Hepatocyte (in vitro differentiated cells): ENCODE measurements at regions not wholly inside any gene's neighbourhood (a gene's known extent, or its start where the extent isn't known, plus 50 kb on each side); places are given as distances from the start of the nearest gene placed in this dataset.

Experiments
- DNase-seq: peaks from one replicate; pipeline ENCODE4 v3.0.0-alpha.2; 2016; ENCODE audit warnings: low spot score
- H2AFZ ChIP-seq: fragments of 200-600 bp; sonication (generic); 2 replicates; pipeline ENCODE4 v1.6.0; 2016; ENCODE audit warnings: antibody characterized with exemption, mild to moderate bottlenecking
- H3K27ac ChIP-seq: fragments of 200-600 bp; sonication (generic); 2 replicates; pipeline ENCODE4 v1.5.1; 2016; ENCODE audit warnings: mild to moderate bottlenecking
- H3K27me3 ChIP-seq: fragments of 200-600 bp; sonication (generic); 2 replicates; pipeline ENCODE4 v1.6.1; 2016
- H3K36me3 ChIP-seq: fragments of 200-600 bp; sonication (generic); replicated peaks from 2 replicates; pipeline ENCODE4 v1.5.1; 2016; ENCODE audit warnings: low read depth; ENCODE audit not compliant: insufficient read depth
- H3K4me1 ChIP-seq: fragments of 200-600 bp; sonication (generic); 2 replicates; pipeline ENCODE4 v1.5.1; 2016; ENCODE audit warnings: mild to moderate bottlenecking, moderate library complexity; ENCODE audit not compliant: insufficient read depth
- H3K4me2 ChIP-seq: fragments of 200-600 bp; sonication (generic); 2 replicates; pipeline ENCODE4 v1.6.0; 2016
- H3K4me3 ChIP-seq: fragments of 200-600 bp; sonication (generic); 2 replicates; pipeline ENCODE4 v1.5.1; 2016; ENCODE audit warnings: mild to moderate bottlenecking
- H3K79me2 ChIP-seq: fragments of 200-600 bp; sonication (generic); 2 replicates; pipeline ENCODE4 v1.6.0; 2017; ENCODE audit warnings: mild to moderate bottlenecking
- H3K9me2 ChIP-seq: fragments of 200-600 bp; sonication (generic); replicated peaks from 2 replicates; pipeline ENCODE4 v1.6.0; 2017; ENCODE audit warnings: mild to moderate bottlenecking; ENCODE audit not compliant: insufficient read depth
- H3K9me3 ChIP-seq: fragments of 200-600 bp; sonication (generic); 2 replicates; pipeline ENCODE4 v1.5.1; 2016; ENCODE audit warnings: low read depth, mild to moderate bottlenecking
- H4K20me1 ChIP-seq: fragments of 200-600 bp; sonication (generic); 2 replicates; pipeline ENCODE4 v1.6.0; 2016; ENCODE audit warnings: mild to moderate bottlenecking; ENCODE audit not compliant: insufficient read depth, poor library complexity, severe bottlenecking
- CTCF ChIP-seq: fragments of 200-600 bp; sonication (generic); IDR thresholded peaks from 2 replicates; pipeline ENCODE4 v1.5.1; 2016; ENCODE audit warnings: antibody characterized with exemption, mild to moderate bottlenecking; ENCODE audit not compliant: poor library complexity
- EZH2 ChIP-seq: fragments of 200-600 bp; sonication (generic); IDR thresholded peaks from 2 replicates; pipeline ENCODE4 v1.6.1; 2016; ENCODE audit warnings: antibody characterized with exemption, mild to moderate bottlenecking, borderline replicate concordance
- EZH2phosphoT487 ChIP-seq: fragments of 200-600 bp; sonication (generic); IDR thresholded peaks from one replicate; pipeline ENCODE4 v1.6.1; 2018; ENCODE audit warnings: antibody characterized with exemption, mild to moderate bottlenecking, low read depth, moderate library complexity; ENCODE audit not compliant: unreplicated experiment, severe bottlenecking
- WGBS: methylation state at CpG from one replicate; pipeline ENCODE4 v1.1.6; 2016; ENCODE audit warnings: low lambda C conversion rate; ENCODE audit errors: missing lambda C conversion rate; 5-methylcytosine and 5-hydroxymethylcytosine counted together

GRCh38 chr3:182533394-182533793 is 259.9 kb upstream of the ATP11B start:
- no peak overlapping the region for H3K4me2 ChIP-seq
- H3K27me3 ChIP-seq: no peaks in the 10 kb centered on the region
- TF ChIP-seq EZH2: no peak
- TF ChIP-seq CTCF: no peak
- TF ChIP-seq EZH2phosphoT487: no peak
- no peaks in the 10 kb centered on the region for H4K20me1 ChIP-seq
- H2AFZ ChIP-seq: no peak overlapping the region
- H3K27ac ChIP-seq: no peak overlapping the region
- H3K9me2 ChIP-seq: no peaks in the 10 kb centered on the region
- no peaks in the 10 kb centered on the region for H3K79me2 ChIP-seq
- no peaks in the 10 kb centered on the region for H3K4me1 ChIP-seq
- DNase-seq: peak; percentile 14
- no peaks in the 10 kb centered on the region for H3K36me3 ChIP-seq
- 62% methylated on average over 2 of the region's 2 CpGs for WGBS
- no peak overlapping the region for H3K4me3 ChIP-seq
- H3K9me3 ChIP-seq: no peaks in the 10 kb centered on the region

- no peaks in the 10 kb centered on the region for H3K79me2 ChIP-seq
- H3K9me3 ChIP-seq: no peaks in the 10 kb centered on the region
- 86% methylated on average over 5 of the region's 5 CpGs for WGBS
- H3K9me2 ChIP-seq: no peaks in the 10 kb centered on the region
- H3K4me1 ChIP-seq: no peaks in the 10 kb centered on the region
- H3K27ac ChIP-seq: no peak overlapping the region
- no peak overlapping the region for H3K4me2 ChIP-seq
- H3K36me3 ChIP-seq: no peaks in the 10 kb centered on the region
- H4K20me1 ChIP-seq: no peaks in the 10 kb centered on the region
- no peak for DNase-seq
- TF ChIP-seq CTCF: no peak
- no peak for TF ChIP-seq EZH2
- TF ChIP-seq EZH2phosphoT487: no peak
- no peaks in the 10 kb centered on the region for H3K27me3 ChIP-seq
- no peak overlapping the region for H3K4me3 ChIP-seq
- H2AFZ ChIP-seq: no peak overlapping the region
These were observed 248.8 kb upstream of the ATP11B start for GRCh38 chr3:182544542-182544941.

- H3K9me3 ChIP-seq: no peaks in the 10 kb centered on the region
- no peak overlapping the region for H3K27ac ChIP-seq
- no peak overlapping the region for H3K4me2 ChIP-seq
- 89% methylated on average over 2 of the region's 2 CpGs for WGBS
- no peak for TF ChIP-seq EZH2
- H3K36me3 ChIP-seq: no peaks in the 10 kb centered on the region
- H3K4me3 ChIP-seq: no peak overlapping the region
- H4K20me1 ChIP-seq: no peaks in the 10 kb centered on the region
- H3K9me2 ChIP-seq: no peaks in the 10 kb centered on the region
- H3K4me1 ChIP-seq: no peaks in the 10 kb centered on the region
- H3K27me3 ChIP-seq: no peaks in the 10 kb centered on the region
- no peak overlapping the region for H2AFZ ChIP-seq
- no peaks in the 10 kb centered on the region for H3K79me2 ChIP-seq
- DNase-seq: no peak
These were observed 231.0 kb upstream of the ATP11B start for GRCh38 chr3:182562274-182562673.

GRCh38 chr3:182565916-182566796 is 227.1 kb upstream of the ATP11B start:
- H3K4me3 ChIP-seq: no peak overlapping the region
- DNase-seq: no peak
- H3K4me1 ChIP-seq: no peaks in the 10 kb centered on the region
- TF ChIP-seq EZH2: no peak
- no peak for TF ChIP-seq CTCF
- TF ChIP-seq EZH2phosphoT487: no peak
- H4K20me1 ChIP-seq: no peaks in the 10 kb centered on the region
- H2AFZ ChIP-seq: no peak overlapping the region
- H3K36me3 ChIP-seq: no peaks in the 10 kb centered on the region
- no peaks in the 10 kb centered on the region for H3K9me3 ChIP-seq
- 84% methylated on average over 6 of the region's 6 CpGs for WGBS
- no peaks in the 10 kb centered on the region for H3K27me3 ChIP-seq
- no peak overlapping the region for H3K27ac ChIP-seq
- H3K79me2 ChIP-seq: no peaks in the 10 kb centered on the region
- H3K9me2 ChIP-seq: no peaks in the 10 kb centered on the region
- no peak overlapping the region for H3K4me2 ChIP-seq
